Erythroblast (primary cell): ENCODE measurements at regions not wholly inside any gene's neighbourhood (a gene's known extent, or its start where the extent isn't known, plus 50 kb on each side); places are given as distances from the start of the nearest gene placed in this dataset.

ENCODE experiments used
- GATA1 ChIP-seq: IDR thresholded peaks from 2 replicates; pipeline ENCODE4 v1.6.1; 2011; ENCODE audit warnings: low read depth, mild to moderate bottlenecking, control low read depth, low read length, moderate library complexity
- POLR2A ChIP-seq: IDR thresholded peaks from 2 replicates; pipeline ENCODE4 v1.6.1; 2011; ENCODE audit warnings: mild to moderate bottlenecking, low read length

DNA sequence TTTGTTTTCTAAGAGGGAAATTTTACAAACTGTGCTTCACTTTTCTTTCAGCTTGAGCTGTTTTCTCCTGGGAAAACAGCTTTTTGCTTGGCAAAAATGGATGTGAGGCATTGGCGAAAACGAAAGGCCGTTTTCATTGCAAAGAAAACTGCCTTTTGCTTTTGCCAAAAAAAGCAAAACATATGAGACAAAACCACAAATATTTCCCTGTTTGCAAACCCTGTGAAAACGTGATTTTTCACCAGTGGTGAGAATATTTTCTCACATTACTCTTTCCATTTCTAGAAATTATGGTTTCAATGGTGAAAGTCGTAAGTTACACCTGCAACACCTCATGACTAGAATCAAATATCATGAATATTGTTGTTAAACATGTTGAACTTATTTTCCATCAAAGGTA lies 74.0 kb upstream of the ZBTB18 start:
- TF ChIP-seq POLR2A (no peak), GATA1 (no peak)
